HepG2 (cell line): ENCODE measurements at regions not wholly inside any gene's neighbourhood (a gene's known extent, or its start where the extent isn't known, plus 50 kb on each side); places are given as distances from the start of the nearest gene placed in this dataset.

Experiments
- ATAC-seq: fragments of 200-7000 bp; cut with Tn5 transposase; 3 replicates; pipeline ENCODE4 v1.9.1; 2020; ENCODE audit warnings: mild to moderate bottlenecking, moderate library complexity
- BruUV-seq: library from RNA; stranded (reverse); fragments of 400-500 nt; replicated peaks from 2 replicates; lab custom pipeline; 2021; lab: Mats Ljungman, UMichigan
- CTCF ChIA-PET: fragments of 300-600 bp; formaldehyde crosslinking; extraction: SDS; loops from one replicate; lab custom pipeline; 2021; ENCODE audit warnings: low total read pairs, inconsistent platforms, low intra/inter-chr PET ratio; lab: Yijun Ruan, JAX
- POLR2A ChIA-PET: fragments of 350-600 bp; sonication (Branson Sonifier 250); formaldehyde crosslinking; loops from one replicate; lab custom pipeline; 2020; ENCODE audit warnings: antibody characterized with exemption, inconsistent platforms; lab: Yijun Ruan, JAX
- DNase-seq: peaks from one replicate; pipeline ENCODE4 v3.0.0-alpha.2; 2015; ENCODE audit warnings: low spot score
- FAIRE-seq: peaks from 3 replicates; lab custom pipeline; 2011; peaks lifted over from hg19 to GRCh38; lab: Jason Lieb, UNC
- H2AFZ ChIP-seq: one replicate; pipeline ENCODE4 v1.6.1; 2011; ENCODE audit warnings: low read length, inconsistent platforms
- H3K27ac ChIP-seq: fragments of 300-600 bp; 3 replicates; pipeline ENCODE4 v1.8.0; 2011; ENCODE audit warnings: mixed run types, mild to moderate bottlenecking, mixed read lengths, low read length, inconsistent platforms; ENCODE audit not compliant: insufficient read depth; ENCODE audit errors: extremely low read length
- H3K27me3 ChIP-seq, 2 experiments: fragments of 200-600 bp in 1 of 2; 2 replicates in 1 of 2; 3 replicates in 1 of 2; pipeline versions ENCODE4 v1.6.0 to v1.8.0; 2011; ENCODE audit warnings: low read length in 2 of 2, mild to moderate bottlenecking in 2 of 2, moderate library complexity in 2 of 2, inconsistent platforms in 1 of 2; ENCODE audit not compliant: insufficient read depth in 2 of 2, control insufficient read depth in 1 of 2
- H3K36me3 ChIP-seq, 2 experiments: fragments of 200-600 bp in 1 of 2; replicated peaks in 1 of 2; 2 replicates in 1 of 2; 3 replicates in 1 of 2; pipeline versions ENCODE4 v1.5.1 to v1.8.0; 2011; ENCODE audit warnings: low read length in 2 of 2, inconsistent platforms in 1 of 2; ENCODE audit not compliant: insufficient read depth in 2 of 2, control insufficient read depth in 1 of 2
- H3K4me1 ChIP-seq: 2 replicates; pipeline ENCODE4 v1.5.1; 2012; ENCODE audit warnings: low read length, inconsistent platforms; ENCODE audit not compliant: insufficient read depth
- H3K4me2 ChIP-seq: 2 replicates; pipeline ENCODE4 v1.6.0; 2011; ENCODE audit warnings: low read depth, low read length, inconsistent platforms
- H3K4me3 ChIP-seq, 3 experiments: fragments of 200-600 bp in 1 of 3; sonication (generic), shearing (Covaris generic) in 1 of 3; replicated peaks in 1 of 3; 2 replicates each; pipeline ENCODE4 v1.5.1; 2011 to 2016; ENCODE audit warnings: low read length in 3 of 3, inconsistent platforms in 2 of 3, low read depth in 2 of 3, mild to moderate bottlenecking in 2 of 3, control low read depth in 1 of 3, mixed read lengths in 1 of 3; ENCODE audit not compliant: insufficient read depth in 1 of 3
- H3K79me2 ChIP-seq: one replicate; pipeline ENCODE4 v1.6.1; 2011; ENCODE audit warnings: low read length, inconsistent platforms; ENCODE audit not compliant: insufficient read depth
- H3K9ac ChIP-seq: 2 replicates; pipeline ENCODE4 v1.6.0; 2011; ENCODE audit warnings: mild to moderate bottlenecking, low read depth, low read length, inconsistent platforms; ENCODE audit not compliant: insufficient read depth
- H3K9me3 ChIP-seq: 2 replicates; pipeline ENCODE4 v1.5.1; 2012; ENCODE audit warnings: mild to moderate bottlenecking, low read length
- H4K20me1 ChIP-seq: 2 replicates; pipeline ENCODE4 v1.6.0; 2011; ENCODE audit warnings: inconsistent platforms, mild to moderate bottlenecking, low read length, moderate library complexity; ENCODE audit not compliant: insufficient read depth
- ATF4 ChIP-seq, 2 experiments: fragments of 450-650 bp in 1 of 2; sonication (generic) in 1 of 2; formaldehyde crosslinking; IDR thresholded peaks; 2 replicates each; pipeline versions ENCODE4 v1.5.0 to v1.8.0; 2020 to 2022; ENCODE audit warnings: mild to moderate bottlenecking in 1 of 2, missing genetic modification reagents in 1 of 2
- HNRNPUL1 ChIP-seq: fragments of 200-400 bp; formaldehyde crosslinking; IDR thresholded peaks from 2 replicates; pipeline ENCODE4 v1.6.1; 2017; ENCODE audit warnings: low read depth, mild to moderate bottlenecking, low read length, moderate library complexity
- HOXA9 ChIP-seq: sonication (generic); formaldehyde crosslinking; IDR thresholded peaks from 2 replicates; pipeline ENCODE4 v1.8.1; 2022; ENCODE audit warnings: missing genetic modification reagents, mild to moderate bottlenecking, moderate library complexity, borderline replicate concordance
- MED13 ChIP-seq: sonication (generic); formaldehyde crosslinking; IDR thresholded peaks from 2 replicates; pipeline ENCODE4 v1.5.0; 2020; ENCODE audit warnings: missing genetic modification reagents
- MYC ChIP-seq: sonication (generic); formaldehyde crosslinking; IDR thresholded peaks from 2 replicates; pipeline ENCODE4 v1.9.0; 2021; ENCODE audit warnings: missing genetic modification reagents, borderline replicate concordance
- SCMH1 ChIP-seq: sonication (generic); formaldehyde crosslinking; IDR thresholded peaks from 2 replicates; pipeline ENCODE4 v1.9.0; 2021; ENCODE audit warnings: missing genetic modification reagents, mild to moderate bottlenecking, borderline replicate concordance
- TEAD3 ChIP-seq: optimal IDR thresholded peaks from 2 replicates; pipeline ENCODE3; 2016; ENCODE audit warnings: borderline replicate concordance
- ZFP37 ChIP-seq: sonication (generic); formaldehyde crosslinking; IDR thresholded peaks from 2 replicates; pipeline ENCODE4 v1.4.0; 2020; ENCODE audit warnings: missing genetic modification reagents, borderline replicate concordance
- ZHX1 ChIP-seq: sonication (generic); formaldehyde crosslinking; IDR thresholded peaks from 2 replicates; pipeline ENCODE4 v1.8.1; 2022; ENCODE audit warnings: low read depth, mild to moderate bottlenecking, missing genetic modification reagents
- ZNF276 ChIP-seq: sonication (generic); formaldehyde crosslinking; IDR thresholded peaks from 2 replicates; pipeline ENCODE4 v1.4.0; 2020; ENCODE audit warnings: mild to moderate bottlenecking, low read depth, missing genetic modification reagents
- ZNF280B ChIP-seq: sonication (generic); formaldehyde crosslinking; IDR thresholded peaks from 2 replicates; pipeline ENCODE4 v1.5.0; 2020; ENCODE audit warnings: missing genetic modification reagents, mild to moderate bottlenecking, borderline replicate concordance
- ZNF552 ChIP-seq: sonication (generic); formaldehyde crosslinking; IDR thresholded peaks from 2 replicates; pipeline ENCODE4 v1.9.0; 2022; ENCODE audit warnings: missing genetic modification reagents, mild to moderate bottlenecking, borderline replicate concordance
- in situ Hi-C: cut with HindIII; loops from 2 replicates; pipeline ENCODE4 v1.10.0; 2017; ENCODE audit warnings: low pct_unique_long_range_greater_than_20kb; ENCODE audit not compliant: extremely low pct_ligation_motif_present
- intact Hi-C: fragments of 100-400 bp; cut with micrococcal nuclease; formaldehyde crosslinking; loops from one replicate; pipeline ENCODE4 v1.10.0; 2022; ENCODE audit not compliant: unreplicated experiment

- in situ Hi-C loops: no loop called here
- Histone ChIP-seq H3K9me3 (no peaks in the 10 kb centered on the region), H4K20me1 (no peaks in the 10 kb centered on the region), H3K79me2 (no peaks in the 10 kb centered on the region), H3K27ac (no peak overlapping the region), H3K4me1 (no peaks in the 10 kb centered on the region), H2AFZ (no peak overlapping the region), H3K36me3 (no peaks in the 10 kb centered on the region), H3K4me3 (no peak overlapping the region), H3K4me2 (no peak overlapping the region), H3K27me3 (peaks cover 1 to 10% of the 10 kb centered on the region in 2 experiments; a peak in 3 of 5 replicates), H3K9ac (no peak overlapping the region)
- no peak for ATAC-seq
- no TSS peak for BruUV-seq
- ChIA-PET CTCF (no interaction called here), POLR2A (no interaction called here)
- no peak for TF ChIP-seq HOXA9
- TF ChIP-seq ZNF280B: no peak
- TF ChIP-seq ZFP37 (CRISPR knock-in tag): no peak
- no peak for TF ChIP-seq MYC (CRISPR knock-in tag)
- TF ChIP-seq TEAD3: no peak
- TF ChIP-seq MED13: no peak
- TF ChIP-seq HNRNPUL1: no peak
- TF ChIP-seq SCMH1: no peak
- no peak for TF ChIP-seq ZNF552 (CRISPR knock-in tag)
- TF ChIP-seq ATF4 (CRISPR knock-in tag; IDR thresholded peaks at IDR 0.05): no peak
- TF ChIP-seq ZHX1 (CRISPR knock-in tag): no peak
- no peak for TF ChIP-seq ZNF276
- intact Hi-C loops: no loop called here
- no peak for FAIRE-seq
- no peak for DNase-seq
Measured at GRCh38 chr5:175593794-175594193, 64.1 kb upstream of the HRH2 start.
